HG03280 (cell line): ENCODE measurements at regions not wholly inside any gene's neighbourhood (a gene's known extent, or its start where the extent isn't known, plus 50 kb on each side); places are given as distances from the start of the nearest gene placed in this dataset.
A peak's percentile ranks its signal among the peaks of the same experiment; 100 is the strongest.
"Not testable (repeated sequence)": the region's sequence is repeated elsewhere in the genome, so short reads cannot be mapped to it uniquely, and the experiment has no call there.

ENCODE experiments used
- ATAC-seq: cut with Tn5 transposase; IDR thresholded peaks from one replicate; pipeline ENCODE4 v1.9.1; 2021; ENCODE audit warnings: mild to moderate bottlenecking, moderate library complexity; ENCODE audit not compliant: unreplicated experiment

DNA sequence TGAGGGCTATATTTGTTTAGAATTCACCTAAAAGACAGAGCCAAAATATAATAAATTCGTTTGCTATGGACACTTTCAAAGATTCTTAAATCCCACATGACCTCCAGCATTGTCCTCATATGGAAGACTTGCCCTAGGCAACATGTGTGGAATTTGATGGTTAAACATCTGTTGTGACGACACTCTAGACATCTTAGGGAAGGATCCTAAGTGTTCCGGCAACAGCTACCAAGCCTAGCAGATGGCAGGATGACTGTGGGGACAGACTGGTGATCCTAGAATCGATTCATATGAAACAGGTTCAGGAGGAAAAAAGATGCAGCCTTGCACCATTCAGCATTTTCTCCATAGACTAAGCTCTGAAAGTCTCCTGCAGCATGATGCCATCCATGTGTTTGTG, 77.6 kb upstream of the BACH2 start:
- ATAC-seq = no peak

DNA sequence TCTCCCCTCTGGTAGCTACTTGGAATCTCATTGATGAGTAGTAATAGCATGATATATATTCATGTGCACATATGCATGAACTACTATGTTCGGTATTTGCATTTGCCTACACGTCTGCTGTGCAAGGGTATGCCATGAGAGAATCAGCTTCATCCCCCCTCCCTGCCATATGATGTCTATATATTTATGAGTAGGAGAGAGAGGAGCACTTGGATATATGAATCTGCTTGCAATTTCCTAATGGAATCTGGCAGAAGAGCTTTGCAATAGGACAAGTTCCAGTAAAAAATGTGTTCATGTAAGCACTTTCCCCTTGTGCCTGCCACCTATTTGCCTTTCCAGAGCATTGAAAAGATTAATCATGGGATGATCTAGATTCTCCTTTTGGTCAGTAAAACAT, 76.2 kb upstream of the BACH2 start:
- ATAC-seq = no peak

DNA sequence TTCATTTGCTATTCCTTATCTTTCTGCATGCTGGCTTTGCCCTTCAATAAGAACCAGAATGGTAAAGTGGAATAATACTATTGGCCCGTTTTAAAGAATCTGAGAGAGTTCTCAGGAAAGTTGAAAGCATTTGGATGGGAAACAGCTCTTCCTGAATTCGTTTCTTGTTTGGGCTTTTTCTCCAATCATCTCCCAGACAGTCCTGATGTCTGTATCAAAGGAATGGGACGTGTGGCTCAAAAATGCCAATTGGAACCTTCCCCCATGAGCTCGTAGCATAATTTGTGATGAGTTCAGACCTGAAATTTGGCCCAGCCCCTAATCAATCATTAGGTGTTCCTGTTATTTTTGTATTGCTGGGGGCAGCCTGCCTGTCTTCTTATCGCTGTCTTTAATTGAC, 75.8 kb upstream of the BACH2 start:
- no peak for ATAC-seq

DNA sequence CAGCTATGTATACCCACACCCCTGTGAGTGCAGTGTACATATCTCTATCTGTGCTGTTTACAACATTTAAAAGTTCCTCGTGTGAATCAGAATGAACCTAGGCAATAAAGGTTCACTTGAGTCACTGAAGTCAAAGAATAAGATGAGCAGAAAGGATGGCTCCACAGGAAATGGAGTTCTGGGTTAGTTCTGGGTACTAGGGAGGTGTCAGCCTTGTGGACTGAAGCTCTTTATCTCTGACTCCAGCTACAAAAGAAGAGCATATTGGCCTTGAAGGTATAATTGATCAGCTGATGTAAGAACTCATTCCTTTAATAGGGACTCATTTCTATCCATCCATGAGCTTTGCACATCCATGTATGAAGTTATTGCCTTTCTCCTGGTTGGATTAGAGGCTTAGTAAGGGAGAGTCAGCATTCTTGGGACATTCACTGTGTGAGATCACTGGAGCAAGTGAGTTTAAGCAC, 73.9 kb upstream of the BACH2 start:
- no peak for ATAC-seq

DNA sequence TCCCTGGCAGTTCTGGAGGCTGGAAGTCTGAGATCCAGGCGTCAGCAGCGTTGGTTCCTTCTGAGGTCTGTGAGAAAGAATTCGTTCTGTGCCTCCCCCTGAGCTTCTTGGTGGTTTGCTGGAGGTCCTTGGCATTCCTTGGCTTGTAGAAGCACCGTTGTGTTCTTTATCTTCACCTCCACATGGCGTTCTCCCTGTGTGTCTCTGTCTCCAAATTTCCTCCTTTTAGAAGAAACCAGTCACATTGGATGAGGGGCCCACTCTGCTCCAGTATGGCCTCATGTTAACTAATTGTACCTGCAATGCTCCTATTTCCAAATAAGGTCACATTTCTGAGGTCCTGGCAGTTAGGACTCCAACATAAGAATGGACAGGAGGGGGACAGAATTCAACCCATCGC, 73.0 kb upstream of the BACH2 start:
- no peak for ATAC-seq

DNA sequence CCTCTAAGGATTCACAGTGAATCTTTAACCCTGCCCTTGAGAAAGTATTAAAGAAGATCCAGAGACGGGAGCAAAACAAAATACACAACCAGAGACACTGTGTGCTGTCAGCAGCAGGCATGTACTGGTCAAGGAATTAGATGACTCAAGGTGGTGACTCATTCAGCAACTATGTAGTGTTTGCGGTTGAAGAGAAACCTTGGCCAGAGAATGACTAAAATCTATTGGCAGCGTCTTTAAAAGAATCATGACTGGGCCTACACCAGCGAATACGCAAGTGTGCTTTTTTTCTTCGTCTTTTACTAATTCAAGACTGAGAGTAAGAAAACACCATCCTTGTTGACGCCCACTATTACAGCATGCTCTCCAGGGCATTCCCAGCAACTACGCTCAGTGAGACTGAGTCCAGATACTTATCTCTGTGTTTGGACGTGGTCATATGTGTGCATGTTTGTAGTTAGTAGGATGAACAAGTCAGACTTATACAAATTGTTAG, 72.4 kb upstream of the BACH2 start:
- peak; percentile 99 for ATAC-seq

DNA sequence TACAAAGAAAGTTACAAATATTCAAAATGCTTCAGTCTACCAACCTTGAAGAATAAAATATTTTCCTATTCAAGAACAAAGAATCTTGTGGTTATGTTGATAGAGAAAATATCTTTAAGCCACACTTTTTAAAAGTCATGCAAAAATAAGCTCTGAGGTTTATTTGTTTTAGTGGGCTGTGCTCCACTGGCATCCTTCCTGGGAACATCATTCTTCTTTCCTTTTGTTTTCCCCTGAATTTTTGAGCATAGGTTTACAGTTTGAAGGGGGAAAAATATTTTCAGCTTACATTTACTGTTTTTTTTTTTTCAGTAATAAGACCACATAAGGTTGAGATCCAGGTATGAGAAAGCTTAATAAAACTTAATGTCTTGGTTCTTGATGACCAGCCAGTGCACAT, 72.0 kb upstream of the BACH2 start:
- no peak for ATAC-seq

DNA sequence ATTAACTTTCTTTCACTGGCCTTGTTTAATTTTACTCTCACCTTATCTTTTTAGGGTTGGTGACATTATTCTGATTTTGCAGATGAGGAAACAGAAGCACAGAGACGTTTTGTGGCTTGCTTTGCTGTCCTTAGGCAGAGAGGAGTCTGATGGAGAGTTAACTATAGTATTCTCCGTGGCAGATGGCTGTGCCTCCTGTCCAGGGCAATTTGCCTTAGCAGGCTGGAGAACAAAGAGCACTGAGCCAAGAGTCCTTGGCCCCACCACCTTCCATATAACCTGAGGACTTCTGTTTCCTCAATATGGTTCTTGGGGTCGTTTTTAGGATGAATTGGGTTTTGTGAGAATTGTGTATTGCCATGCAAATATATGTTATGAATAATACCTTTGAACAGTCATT, 71.4 kb upstream of the BACH2 start:
- no peak for ATAC-seq

DNA sequence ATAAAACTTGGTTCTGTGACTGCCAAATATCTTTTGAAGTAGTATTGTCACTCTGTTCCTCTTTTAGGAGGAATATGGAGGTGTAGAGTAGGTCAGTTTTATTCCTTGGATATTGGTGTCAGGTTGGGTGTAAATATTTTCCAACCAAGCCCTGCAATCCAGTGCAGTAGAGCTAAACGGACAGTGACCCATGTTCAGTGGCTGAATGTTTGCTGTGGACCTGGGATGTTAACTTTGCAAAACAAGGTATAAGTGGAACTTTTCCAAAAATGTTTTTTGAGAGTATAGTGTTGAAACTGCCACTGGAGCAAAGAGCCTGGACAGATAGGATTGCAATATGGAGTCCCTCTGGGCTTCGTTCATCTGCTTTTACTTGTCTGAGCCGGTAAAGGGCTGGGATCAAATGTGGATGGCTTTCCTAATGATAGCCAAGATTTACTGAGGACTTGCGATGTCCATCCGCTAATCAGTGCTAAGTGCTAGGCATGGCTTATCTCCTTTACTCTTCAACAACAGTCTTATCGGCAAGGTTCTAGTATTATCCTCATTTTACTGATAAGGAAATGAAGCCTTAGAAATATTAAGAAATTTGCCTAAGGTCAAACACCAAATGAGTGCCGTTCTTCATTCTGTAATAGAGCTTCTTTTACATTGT, 69.0 kb upstream of the BACH2 start:
- ATAC-seq = no peak

DNA sequence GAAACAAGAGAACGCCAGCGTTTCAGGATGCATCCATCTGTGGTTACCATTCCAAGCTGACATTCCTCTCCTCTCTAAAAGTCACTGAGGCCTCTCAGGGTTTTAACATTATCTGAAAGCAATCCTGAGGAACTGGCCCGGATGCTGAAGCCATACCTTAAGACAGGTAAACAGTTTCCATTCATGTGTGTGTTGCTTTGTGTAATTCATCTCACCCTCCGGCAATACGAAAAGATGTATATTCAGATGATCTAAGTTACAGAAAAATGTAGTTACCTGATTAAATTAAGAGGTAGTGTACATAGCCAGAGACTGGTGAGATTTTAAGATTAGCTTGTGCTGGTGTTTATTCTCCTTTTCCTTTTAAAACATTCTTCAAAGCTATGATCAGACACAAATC, 68.4 kb upstream of the BACH2 start:
- ATAC-seq = no peak

DNA sequence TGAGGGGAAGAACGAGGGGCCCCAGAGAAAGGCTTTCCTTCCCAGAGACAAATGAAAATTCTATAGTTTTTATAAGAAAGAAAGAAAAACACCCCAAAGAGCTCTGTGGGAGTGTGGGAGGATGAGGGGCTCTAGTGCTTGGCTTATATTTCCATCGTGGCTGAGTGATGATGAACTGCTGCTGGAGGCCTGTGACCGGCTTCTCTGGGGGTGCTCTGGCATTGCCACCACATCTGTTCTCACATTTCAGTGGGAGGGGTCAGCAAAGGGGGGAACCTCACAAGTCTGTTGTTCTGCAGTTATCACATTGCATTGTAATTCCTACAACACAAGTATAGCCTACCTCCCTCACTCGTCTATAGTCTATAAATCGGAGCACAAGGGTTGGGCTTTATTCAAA, 67.6 kb upstream of the BACH2 start:
- no peak for ATAC-seq

DNA sequence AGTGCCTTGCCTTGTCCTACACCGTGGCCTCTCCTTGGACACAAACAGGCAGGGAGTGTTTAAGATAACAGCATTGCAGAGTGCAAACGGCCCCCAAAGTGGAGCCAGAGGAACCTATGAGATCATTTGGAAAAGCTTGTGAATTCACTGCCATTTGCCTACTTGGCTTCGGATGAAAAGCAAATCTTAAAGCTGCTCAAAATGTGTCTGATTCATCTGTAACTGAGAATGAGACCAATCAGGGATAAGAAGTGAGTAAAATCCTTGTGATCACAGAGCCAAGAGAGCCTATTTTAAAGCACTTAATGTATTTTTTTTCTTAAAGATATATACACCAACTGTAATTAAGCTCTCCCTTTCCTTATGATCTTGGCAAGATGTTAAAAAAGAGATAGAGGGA, 65.7 kb upstream of the BACH2 start:
- no peak for ATAC-seq

DNA sequence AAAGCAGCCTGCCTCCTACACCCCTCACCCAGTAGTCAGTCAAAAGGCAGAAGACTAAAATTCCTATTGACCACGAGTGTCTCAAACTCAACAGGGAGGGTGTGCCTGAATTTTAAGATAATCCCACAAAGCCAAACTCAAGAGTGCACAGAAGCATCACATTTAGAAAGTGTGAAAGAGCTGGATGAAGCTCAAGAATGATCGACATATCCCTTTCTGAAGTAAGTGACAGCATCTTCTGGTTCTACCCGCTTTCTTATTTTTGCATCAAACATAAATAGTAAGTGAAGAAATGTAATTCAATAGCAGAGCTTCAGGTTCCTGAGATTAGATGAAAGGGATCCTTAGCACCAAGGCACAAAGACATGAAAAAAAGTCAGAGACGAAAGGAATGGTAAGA, 64.5 kb upstream of the BACH2 start:
- no peak for ATAC-seq

DNA sequence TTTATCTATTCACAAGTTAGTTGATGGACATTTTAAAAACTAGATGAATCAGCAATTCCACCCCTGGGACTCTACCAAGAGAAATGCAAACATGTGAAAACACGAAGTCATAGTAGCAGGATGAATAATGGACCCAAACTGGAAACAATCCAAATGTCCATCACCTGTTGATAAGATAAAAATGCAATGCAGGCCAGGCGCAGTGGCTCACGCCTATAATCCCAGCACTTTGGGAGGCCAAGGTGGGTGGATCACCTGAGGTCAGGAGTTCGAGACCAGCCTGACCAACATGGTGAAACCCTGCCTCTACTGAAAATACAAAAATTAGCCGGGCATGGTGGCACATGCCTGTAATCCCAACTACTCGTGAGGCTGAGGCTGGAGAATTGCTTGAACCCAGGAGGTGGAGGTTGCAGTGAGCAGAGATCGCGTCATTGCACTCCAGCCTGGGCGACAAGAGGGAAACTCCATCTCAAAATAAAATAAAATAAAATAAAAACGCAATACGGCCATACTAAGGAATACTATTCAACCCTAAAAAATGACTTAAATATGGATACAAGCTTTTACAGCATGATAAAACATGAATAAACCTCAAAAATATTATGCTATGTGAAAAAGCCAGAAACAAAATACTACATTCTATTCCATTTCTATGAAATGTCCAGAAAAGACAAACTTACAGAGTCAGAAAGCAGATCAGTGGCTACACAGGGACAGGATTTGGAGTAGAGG, 61.6 kb upstream of the BACH2 start:
- ATAC-seq = not testable (repeated sequence)

DNA sequence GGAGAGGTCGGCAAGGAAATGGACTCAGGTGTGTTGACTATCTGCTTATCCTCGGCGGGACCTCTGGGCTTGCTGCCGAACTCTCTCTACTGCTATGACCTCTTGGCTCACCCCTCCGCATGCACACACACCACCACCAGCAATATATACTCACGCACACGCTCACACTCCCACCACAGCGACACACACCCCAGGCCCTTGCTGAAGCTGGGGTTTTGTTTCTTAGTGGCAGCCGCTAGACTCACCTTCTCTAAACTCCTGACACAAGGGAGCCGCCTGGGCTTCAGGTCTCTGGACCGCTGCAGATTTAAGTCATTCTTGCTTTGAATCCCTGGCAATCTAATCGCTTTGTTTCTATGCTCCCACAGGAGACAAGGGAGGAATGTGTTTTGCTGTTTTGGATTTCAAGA, 59.4 kb upstream of the BACH2 start:
- ATAC-seq = no peak

DNA sequence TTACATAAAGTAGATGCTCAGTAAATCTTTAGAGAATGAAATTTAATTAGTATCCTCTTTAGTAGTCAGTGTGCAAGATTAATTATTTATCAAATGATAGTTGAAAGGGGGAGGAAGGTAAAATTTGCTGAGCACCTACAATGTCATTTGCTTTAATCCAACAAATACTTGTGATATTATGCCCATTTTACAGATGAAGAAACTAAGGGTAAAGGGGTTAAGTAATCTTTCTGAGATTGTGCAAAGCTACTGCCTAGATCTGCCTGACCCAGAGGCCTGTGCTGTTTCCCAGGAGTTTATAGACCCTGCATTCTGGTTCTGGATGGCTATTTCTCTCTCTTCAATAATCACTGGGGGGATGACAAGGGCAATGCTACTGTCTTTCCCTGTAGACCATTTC, 58.3 kb upstream of the BACH2 start:
- ATAC-seq = no peak

DNA sequence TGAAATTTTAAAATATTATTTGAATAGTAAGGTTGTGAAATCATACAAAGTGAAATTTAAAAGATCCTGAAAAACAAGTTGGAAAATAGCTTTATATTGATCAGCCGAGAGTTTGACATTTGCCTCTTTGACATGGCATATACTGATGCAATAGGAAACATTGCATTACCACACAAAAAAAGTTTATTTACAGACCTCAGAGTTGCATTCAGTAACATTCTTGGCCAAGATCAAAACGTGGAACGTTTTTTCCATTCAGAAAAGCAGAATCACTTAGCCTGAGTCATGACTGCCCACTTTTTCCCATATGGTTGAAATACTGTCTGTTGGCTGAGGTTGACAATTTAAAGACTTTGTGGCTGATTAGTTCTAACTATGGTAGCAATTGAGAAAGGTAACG, 55.1 kb upstream of the BACH2 start:
- ATAC-seq = no peak

DNA sequence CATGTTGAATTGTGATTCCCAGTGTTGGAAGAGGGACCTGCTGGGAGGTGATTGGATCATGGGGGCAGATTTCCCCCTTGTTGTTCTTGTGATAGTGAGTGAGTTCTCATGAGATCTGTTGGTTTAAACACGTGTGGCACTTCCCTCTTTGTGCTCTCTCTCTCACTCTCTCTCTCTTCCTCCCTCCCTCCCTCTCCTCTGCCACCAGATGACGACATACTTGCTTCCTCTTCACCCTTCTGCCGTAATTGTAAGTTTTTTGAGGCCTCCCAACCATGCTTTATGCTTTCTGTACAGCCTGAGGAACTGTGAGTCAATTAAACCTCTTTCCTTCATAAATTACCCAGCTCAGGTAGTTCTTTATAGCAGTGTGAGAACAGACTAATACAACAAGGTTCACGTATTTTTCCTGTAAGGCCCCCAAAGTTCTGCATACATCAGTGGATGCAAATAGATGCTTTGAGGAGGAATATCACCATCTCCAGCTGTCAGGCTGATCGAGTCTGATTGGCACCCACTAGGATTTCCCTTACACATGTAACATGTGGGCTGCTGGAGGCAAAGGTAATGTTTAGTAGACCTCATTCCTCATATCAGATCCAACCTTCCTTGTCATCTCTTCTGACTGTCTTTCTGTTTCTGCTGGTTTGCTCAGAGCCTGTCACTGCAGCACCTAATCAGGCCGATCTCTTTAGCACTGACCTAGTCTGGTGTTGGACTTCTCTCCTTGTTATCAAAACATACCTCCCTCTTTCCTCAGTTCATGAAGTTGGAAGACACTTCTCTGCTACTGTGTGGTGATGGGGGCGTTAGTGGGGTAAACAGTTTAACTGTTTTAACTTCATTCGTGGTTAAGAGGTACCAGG, 54.3 kb upstream of the BACH2 start:
- ATAC-seq = no peak

DNA sequence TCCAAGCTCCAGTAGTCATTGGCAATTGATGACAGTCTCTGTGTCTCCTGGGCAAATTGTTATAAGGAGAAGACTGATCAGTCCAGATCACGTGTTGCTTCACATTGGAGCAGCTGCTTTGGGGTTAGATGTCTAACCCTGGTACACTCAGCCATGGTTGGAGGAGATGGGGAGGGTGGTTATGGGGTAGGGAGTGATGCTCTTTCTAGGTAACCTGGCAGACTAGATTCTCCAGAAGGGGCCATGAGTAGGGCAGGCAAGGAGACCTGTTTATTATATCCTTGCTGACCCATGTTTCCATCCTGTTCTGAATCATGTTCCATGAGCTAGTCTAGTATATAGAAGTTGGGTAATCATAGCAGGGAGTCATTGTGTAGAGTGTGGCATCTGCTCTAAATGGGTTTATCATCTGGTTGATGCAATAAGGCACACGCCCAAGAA, 50.8 kb upstream of the BACH2 start:
- no peak for ATAC-seq

DNA sequence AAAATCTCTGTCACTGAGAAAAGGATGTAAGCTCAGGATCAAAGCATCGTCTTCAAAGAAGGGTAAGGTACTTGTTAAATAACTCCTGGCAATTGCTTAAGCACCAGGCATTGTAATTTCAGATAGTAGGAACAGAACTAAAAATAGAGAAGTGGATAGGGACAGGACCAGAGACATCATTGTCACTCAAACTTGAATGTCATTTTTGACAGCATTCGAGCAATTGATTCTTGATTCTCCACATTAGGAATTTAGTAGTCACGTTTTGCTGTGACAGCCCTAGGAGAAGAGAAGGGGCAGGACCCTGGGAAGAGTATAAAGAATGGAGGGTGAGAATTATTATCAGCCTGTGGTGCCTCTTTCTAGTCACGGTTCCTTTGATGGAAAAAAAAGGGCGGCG, 50.1 kb upstream of the BACH2 start:
- ATAC-seq = no peak
